GM03348 (cell line): ENCODE measurements at regions not wholly inside any gene's neighbourhood (a gene's known extent, or its start where the extent isn't known, plus 50 kb on each side); places are given as distances from the start of the nearest gene placed in this dataset.

Experiments
- DNase-seq: peaks from one replicate; pipeline ENCODE4 v3.0.0; 2012; ENCODE audit warnings: low spot score

GRCh38 chr16:62224646-62225209 is 188.5 kb upstream of the CDH8 start:
- no peak for DNase-seq

- DNase-seq = no peak
These were observed 180.6 kb upstream of the CDH8 start for GRCh38 chr16:62216837-62217236.

GRCh38 chr16:62213763-62214162 is 177.5 kb upstream of the CDH8 start:
- DNase-seq = no peak

- no peak for DNase-seq
These were observed 172.7 kb upstream of the CDH8 start for GRCh38 chr16:62208934-62209333.

- no peak for DNase-seq
These were observed 169.2 kb upstream of the CDH8 start for GRCh38 chr16:62205459-62205858.

GRCh38 chr16:62201911-62202310 is 165.7 kb upstream of the CDH8 start:
- DNase-seq = no peak

- DNase-seq = no peak
These were observed 158.6 kb upstream of the CDH8 start for GRCh38 chr16:62194828-62195227.

- DNase-seq = no peak
These were observed 154.2 kb upstream of the CDH8 start for GRCh38 chr16:62190426-62190825.

GRCh38 chr16:62177351-62178203 is 141.3 kb upstream of the CDH8 start:
- no peak for DNase-seq

GRCh38 chr16:62170642-62171041 is 134.4 kb upstream of the CDH8 start:
- no peak for DNase-seq

- DNase-seq = no peak
These were observed 131.3 kb upstream of the CDH8 start for GRCh38 chr16:62167551-62167950.

- no peak for DNase-seq
These were observed 121.3 kb upstream of the CDH8 start for GRCh38 chr16:62157544-62157943.

- no peak for DNase-seq
These were observed 120.7 kb upstream of the CDH8 start for GRCh38 chr16:62156971-62157370.

GRCh38 chr16:62149631-62150030 is 113.4 kb upstream of the CDH8 start:
- no peak for DNase-seq

GRCh38 chr16:62137996-62138395 is 101.8 kb upstream of the CDH8 start:
- no peak for DNase-seq

GRCh38 chr16:62135911-62136310 is 99.7 kb upstream of the CDH8 start:
- no peak for DNase-seq

- DNase-seq = no peak
These were observed 99.2 kb upstream of the CDH8 start for GRCh38 chr16:62135446-62135845.

GRCh38 chr16:62130101-62130500 is 93.9 kb upstream of the CDH8 start:
- DNase-seq = no peak

GRCh38 chr16:62105244-62105643 is 69.0 kb upstream of the CDH8 start:
- no peak for DNase-seq

GRCh38 chr16:62102588-62102987 is 66.3 kb upstream of the CDH8 start:
- no peak for DNase-seq

GRCh38 chr16:62100651-62101050 is 64.4 kb upstream of the CDH8 start:
- no peak for DNase-seq

GRCh38 chr16:62089715-62090114 is 53.5 kb upstream of the CDH8 start:
- no peak for DNase-seq

- no peak for DNase-seq
These were observed 52.6 kb upstream of the CDH8 start for GRCh38 chr16:62088731-62089410.
